COR-L47 (cell line): ENCODE measurements at regions not wholly inside any gene's neighbourhood (a gene's known extent, or its start where the extent isn't known, plus 50 kb on each side); places are given as distances from the start of the nearest gene placed in this dataset.
"Not testable (repeated sequence)": the region's sequence is repeated elsewhere in the genome, so short reads cannot be mapped to it uniquely, and the experiment has no call there.

Experiments used
- DNase-seq: peaks from one replicate; lab custom pipeline; 2025; lab: John Stamatoyannopoulos, UW

GRCh38 chr4:14317351-14317750 is 684.9 kb upstream of the CPEB2 start:
- no peak for DNase-seq

GRCh38 chr4:14318671-14319070 is 683.6 kb upstream of the CPEB2 start:
- DNase-seq = no peak

GRCh38 chr4:14321723-14322122 is 680.6 kb upstream of the CPEB2 start:
- no peak for DNase-seq

GRCh38 chr4:14323191-14323590 is 679.1 kb upstream of the CPEB2 start:
- DNase-seq = no peak

- no peak for DNase-seq
Observed at GRCh38 chr4:14329228-14329627, 673.1 kb upstream of the CPEB2 start.

GRCh38 chr4:14333616-14334015 is 668.7 kb upstream of the CPEB2 start:
- no peak for DNase-seq

- DNase-seq = no peak
Observed at GRCh38 chr4:14334166-14334565, 668.1 kb upstream of the CPEB2 start.

GRCh38 chr4:14335872-14336271 is 666.4 kb upstream of the CPEB2 start:
- no peak for DNase-seq

- DNase-seq = no peak
Observed at GRCh38 chr4:14336656-14337055, 665.6 kb upstream of the CPEB2 start.

GRCh38 chr4:14337892-14338584 is 664.2 kb upstream of the CPEB2 start:
- DNase-seq = no peak

- DNase-seq = no peak
Observed at GRCh38 chr4:14338585-14339265, 663.6 kb upstream of the CPEB2 start.

GRCh38 chr4:14339715-14340114 is 662.6 kb upstream of the CPEB2 start:
- DNase-seq = no peak

- DNase-seq = no peak
Observed at GRCh38 chr4:14340321-14340720, 662.0 kb upstream of the CPEB2 start.

GRCh38 chr4:14343961-14344360 is 658.3 kb upstream of the CPEB2 start:
- no peak for DNase-seq

- DNase-seq = no peak
Observed at GRCh38 chr4:14345356-14345775, 656.9 kb upstream of the CPEB2 start.

- DNase-seq = no peak
Observed at GRCh38 chr4:14347526-14347925, 654.8 kb upstream of the CPEB2 start.

- DNase-seq = no peak
Observed at GRCh38 chr4:14348506-14348905, 653.8 kb upstream of the CPEB2 start.

GRCh38 chr4:14358544-14359160 is 643.6 kb upstream of the CPEB2 start:
- not testable (repeated sequence) for DNase-seq

- no peak for DNase-seq
Observed at GRCh38 chr4:14359991-14360390, 642.3 kb upstream of the CPEB2 start.

GRCh38 chr4:14361084-14361483 is 641.2 kb upstream of the CPEB2 start:
- DNase-seq = no peak

- no peak for DNase-seq
Observed at GRCh38 chr4:14362385-14362784, 639.9 kb upstream of the CPEB2 start.

GRCh38 chr4:14364953-14365536 is 637.2 kb upstream of the CPEB2 start:
- no peak for DNase-seq

- no peak for DNase-seq
Observed at GRCh38 chr4:14368391-14368790, 633.9 kb upstream of the CPEB2 start.
